ENCODE measurements at regions not wholly inside any gene's neighbourhood (a gene's known extent, or its start where the extent isn't known, plus 50 kb on each side); places are given as distances from the start of the nearest gene placed in this dataset.

GRCh38 chr1:195462646-195463045 lies 1145.6 kb downstream of the KCNT2 start:
- H3K27ac ChIP-seq (ENCODE audit: insufficient read depth, low read depth, low read length) = no peak overlapping the region
- FAIRE-seq = no peak

More at GRCh38 chr1:195462646-195463045, 1145.6 kb downstream of the KCNT2 start:
- ChIA-PET CTCF (no interaction called here), POLR2A (no interaction called here)
- Histone ChIP-seq H4K20me1 (replicated peaks; ENCODE audit: control insufficient read depth, extremely low read depth, insufficient read depth, low read length) (no peaks in the 10 kb centered on the region), H3K36me3 (ENCODE audit: control insufficient read depth in 2 of 2, extremely low read depth in 1 of 2, insufficient read depth in 2 of 2, low read length in 2 of 2) (no peaks in the 10 kb centered on the region), H3K27me3 (ENCODE audit: control insufficient read depth in 2 of 2, insufficient read depth in 2 of 2, low read length in 2 of 2) (no peaks in the 10 kb centered on the region), H3K79me2 (ENCODE audit: control insufficient read depth, insufficient read depth, low read length) (no peaks in the 10 kb centered on the region), H3K4me3 (replicated peaks in 1 of 3; ENCODE audit: insufficient read depth in 1 of 3, low read depth in 1 of 3, low read length in 3 of 3) (no peak overlapping the region), H3K4me2 (ENCODE audit: insufficient read depth, low read length) (no peak overlapping the region), H3K9me1 (replicated peaks; ENCODE audit: control insufficient read depth, extremely low read depth, insufficient read depth, low read length) (no peaks in the 10 kb centered on the region), H2AFZ (ENCODE audit: low read depth, low read length) (no peak overlapping the region), H3K4me1 (ENCODE audit: control insufficient read depth, extremely low read depth, insufficient read depth, low read length) (no peaks in the 10 kb centered on the region), H3K9ac (replicated peaks; ENCODE audit: extremely low read depth, insufficient read depth, low read length) (no peak overlapping the region), H3K9me3 (replicated peaks; ENCODE audit: control insufficient read depth, insufficient read depth, low read length) (no peaks in the 10 kb centered on the region)
- intact Hi-C loops (cut with micrococcal nuclease) (no loop called here), dilution Hi-C loops (cut with MboI; ENCODE audit: extremely low pct_ligation_motif_present, low sequenced_read_pairs) (no loop called here)
- DNase-seq (ENCODE audit: low read depth, low spot score) = no peak
- BruUV-seq (replicated peaks) = no TSS peak
- TF ChIP-seq MYC (IDR thresholded peaks at IDR 0.05; ENCODE audit: low read depth, low read length) (no peak), EZH2 (IDR thresholded peaks at IDR 0.05; ENCODE audit: borderline replicate concordance, low read depth, low read length, severe bottlenecking) (no peak), POLR2A (IDR thresholded peaks at IDR 0.05; ENCODE audit: low read depth, low read length) (no peak), GATA2 (IDR thresholded peaks at IDR 0.05; ENCODE audit: insufficient read depth, insufficient read length, low read depth, low read length) (no peak), MAX (IDR thresholded peaks at IDR 0.05; ENCODE audit: insufficient read depth, insufficient read length) (no peak), CTCF (IDR thresholded peaks at IDR 0.05; ENCODE audit: extremely low read depth in 1 of 2, insufficient read depth in 1 of 2, low read depth in 1 of 2, low read length in 2 of 2) (no peak), JUN (IDR thresholded peaks at IDR 0.05; ENCODE audit: borderline replicate concordance, insufficient read depth, insufficient read length, low read depth) (no peak), FOS (IDR thresholded peaks at IDR 0.05; ENCODE audit: borderline replicate concordance, insufficient read depth, low read length) (no peak), POLR2AphosphoS5 (IDR thresholded peaks at IDR 0.05; ENCODE audit: insufficient read depth, low read depth, low read length) (no peak)
